GM21723 (cell line): ENCODE measurements at regions not wholly inside any gene's neighbourhood (a gene's known extent, or its start where the extent isn't known, plus 50 kb on each side); places are given as distances from the start of the nearest gene placed in this dataset.

Source experiments
- ATAC-seq: cut with Tn5 transposase; IDR thresholded peaks from one replicate; pipeline ENCODE4 v1.9.1; 2021; ENCODE audit warnings: mild to moderate bottlenecking, moderate library complexity; ENCODE audit not compliant: unreplicated experiment

DNA sequence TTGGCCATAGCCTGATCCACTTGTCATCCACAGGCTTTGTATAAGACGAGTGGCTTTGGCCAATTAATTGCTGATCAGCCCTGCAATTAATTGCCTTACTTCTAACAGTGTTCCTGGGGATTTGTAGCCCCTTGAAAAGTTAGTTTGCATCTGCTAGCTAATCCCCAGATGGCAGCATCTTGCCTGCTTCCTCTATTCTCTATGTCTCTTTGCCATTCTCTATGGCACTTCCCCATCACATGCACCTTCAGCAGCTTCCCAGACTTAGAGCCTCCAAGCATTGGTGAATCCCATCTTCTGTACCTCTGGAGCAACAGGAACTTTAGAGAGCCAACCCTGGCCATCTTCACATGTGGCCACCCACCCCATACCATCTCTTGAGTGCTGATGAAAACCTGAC lies 197.0 kb upstream of the DMAC1 start:
- ATAC-seq = no peak

DNA sequence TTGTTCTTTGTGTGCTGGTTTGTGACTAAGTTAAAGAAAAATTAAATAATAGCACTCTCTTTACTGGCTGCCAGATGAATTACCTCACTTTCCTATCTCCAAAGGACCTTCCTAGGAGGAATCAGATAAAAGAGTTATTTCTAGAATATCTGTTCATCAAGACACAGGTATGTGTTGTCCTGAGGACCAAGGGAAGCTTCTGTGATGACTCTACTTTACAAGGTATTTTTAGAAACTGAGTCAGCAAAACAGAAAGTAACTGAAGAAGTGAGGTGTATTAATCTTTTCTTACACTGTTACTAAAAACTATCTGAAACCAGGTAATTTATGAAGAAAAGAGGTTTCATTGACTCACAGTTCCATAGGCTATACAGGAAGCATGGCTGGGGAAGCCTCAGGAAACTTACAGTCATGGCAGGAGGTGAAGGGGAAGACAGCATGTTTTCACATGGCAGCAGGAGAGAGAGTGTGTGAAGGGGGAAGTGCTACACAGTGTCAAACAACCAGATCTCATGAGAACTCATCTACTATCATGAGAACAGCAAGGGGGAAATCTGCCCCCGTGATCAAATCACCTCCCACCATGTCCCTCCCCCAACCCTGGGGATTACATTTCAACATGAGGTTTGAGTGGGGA lies 189.2 kb upstream of the DMAC1 start:
- no peak for ATAC-seq

DNA sequence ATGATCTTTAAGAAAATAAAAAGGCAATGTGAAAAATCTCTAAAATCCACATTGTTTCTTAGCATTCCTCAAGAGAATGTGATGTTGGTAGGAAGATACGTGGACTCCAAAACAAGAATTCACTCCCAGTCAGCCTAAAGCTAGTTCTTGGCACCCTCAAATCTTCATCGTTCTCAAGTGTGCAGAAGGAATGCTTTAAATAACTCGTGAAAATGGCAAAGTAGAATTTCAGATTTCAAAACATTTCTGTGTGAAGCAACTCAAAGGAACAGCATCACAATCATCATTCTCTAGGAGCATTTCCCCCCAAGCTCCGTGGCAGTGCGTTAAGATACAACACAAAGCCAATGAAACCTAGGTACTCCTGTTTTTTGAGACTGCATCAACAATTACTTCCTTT lies 185.1 kb upstream of the DMAC1 start:
- ATAC-seq = no peak

DNA sequence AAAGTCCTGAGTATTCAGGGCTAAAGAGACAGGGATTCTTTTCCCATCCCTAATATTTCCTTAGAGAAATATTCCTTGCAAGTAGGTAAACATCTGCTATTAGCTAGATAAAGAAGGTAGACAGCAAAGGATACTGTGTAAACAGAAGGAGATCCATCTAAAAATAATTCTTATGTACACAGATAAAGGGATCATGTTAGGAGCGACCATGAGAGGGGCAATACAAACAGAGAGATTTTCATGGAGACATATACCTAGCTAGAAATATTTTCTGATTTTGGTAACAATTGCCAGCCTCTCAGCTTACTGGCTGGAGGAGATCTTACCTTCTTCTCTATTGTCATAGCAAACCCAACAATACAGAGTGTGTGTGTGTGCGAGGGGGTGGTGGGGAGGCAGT lies 184.6 kb upstream of the DMAC1 start:
- no peak for ATAC-seq

DNA sequence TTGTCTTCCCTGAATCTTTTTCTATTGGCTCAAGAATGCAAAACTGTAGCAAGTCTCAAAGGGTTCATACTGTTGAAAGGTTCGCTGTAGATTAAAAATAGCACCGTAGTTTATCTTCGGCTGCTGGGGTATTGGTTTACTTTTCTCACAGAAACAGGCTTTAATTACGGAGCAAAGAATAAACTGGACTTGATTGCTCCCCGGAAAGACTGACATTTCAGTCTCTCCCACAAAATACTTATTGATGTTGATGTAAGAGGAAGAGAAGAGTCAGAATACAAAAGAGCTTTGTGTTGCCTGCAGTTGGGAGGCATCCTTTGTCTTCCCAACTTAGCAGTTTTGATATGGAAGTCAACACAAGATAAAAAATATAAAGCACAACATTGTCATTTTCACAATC lies 183.9 kb upstream of the DMAC1 start:
- ATAC-seq = no peak

DNA sequence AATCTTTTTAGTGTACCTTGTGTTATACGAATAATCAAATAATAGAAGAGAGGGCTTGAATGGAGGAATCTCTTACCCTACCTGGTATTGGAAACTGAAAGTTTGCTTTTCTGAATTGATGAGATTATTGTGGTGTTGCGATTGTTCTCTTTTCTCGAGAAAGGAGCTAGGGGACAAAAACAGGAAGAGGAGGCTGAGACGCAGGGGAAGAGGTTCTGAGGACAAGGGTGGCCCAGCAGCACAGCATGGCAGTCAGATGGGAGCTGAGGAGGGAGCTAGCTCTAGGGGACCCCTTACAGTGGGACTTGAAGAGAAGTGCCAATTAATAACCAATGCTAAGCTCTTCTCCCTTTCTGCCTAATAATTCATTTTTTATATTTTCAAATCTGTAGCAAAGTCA lies 183.3 kb upstream of the DMAC1 start:
- no peak for ATAC-seq

DNA sequence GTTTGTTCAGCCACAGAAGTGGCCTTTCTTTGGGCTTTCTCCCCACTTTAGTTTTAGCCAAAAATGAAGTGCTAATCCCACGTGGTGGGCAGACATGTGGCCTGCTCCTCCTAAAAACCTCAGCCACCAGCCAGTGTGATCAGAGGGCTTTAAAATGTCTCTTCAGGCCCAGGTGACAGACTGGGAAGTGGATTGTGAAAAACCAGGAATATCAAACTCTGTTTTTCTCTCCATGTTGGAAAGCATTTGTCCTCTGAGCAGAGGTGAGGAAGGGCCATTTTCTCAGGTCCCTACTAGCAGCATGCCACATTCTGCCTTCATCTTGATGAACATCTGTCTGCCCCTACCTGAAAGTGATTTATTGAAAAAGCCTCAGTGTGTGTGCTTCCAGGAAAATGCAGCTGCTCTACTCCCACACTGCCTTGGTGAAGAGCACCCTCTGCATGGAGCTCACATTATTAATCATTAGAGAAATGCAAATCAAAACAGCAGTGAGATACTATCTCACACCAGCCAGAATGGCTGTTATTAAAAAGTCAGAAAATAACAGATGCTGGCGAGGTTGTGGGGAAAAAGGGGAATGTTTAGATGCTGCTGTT lies 181.2 kb upstream of the DMAC1 start:
- ATAC-seq = no peak

DNA sequence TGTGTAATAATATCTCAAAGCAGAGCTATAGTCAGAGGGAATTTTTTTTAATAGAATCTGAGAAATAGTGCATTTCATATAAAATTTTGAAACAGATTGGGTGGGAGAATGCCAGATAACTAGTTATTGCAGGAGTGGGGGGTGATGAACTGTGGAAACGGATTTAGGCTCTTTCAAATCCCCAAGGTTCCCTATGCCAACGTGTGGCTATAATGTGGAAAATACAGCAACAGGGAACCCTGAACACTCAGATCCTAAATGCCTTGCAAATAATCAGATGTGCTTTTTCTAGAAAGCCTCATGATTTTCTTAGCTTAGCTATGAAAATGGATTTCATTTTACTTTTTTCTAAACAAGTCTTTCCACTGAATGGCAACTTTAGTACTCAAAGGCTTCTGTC lies 180.5 kb upstream of the DMAC1 start:
- ATAC-seq = no peak

DNA sequence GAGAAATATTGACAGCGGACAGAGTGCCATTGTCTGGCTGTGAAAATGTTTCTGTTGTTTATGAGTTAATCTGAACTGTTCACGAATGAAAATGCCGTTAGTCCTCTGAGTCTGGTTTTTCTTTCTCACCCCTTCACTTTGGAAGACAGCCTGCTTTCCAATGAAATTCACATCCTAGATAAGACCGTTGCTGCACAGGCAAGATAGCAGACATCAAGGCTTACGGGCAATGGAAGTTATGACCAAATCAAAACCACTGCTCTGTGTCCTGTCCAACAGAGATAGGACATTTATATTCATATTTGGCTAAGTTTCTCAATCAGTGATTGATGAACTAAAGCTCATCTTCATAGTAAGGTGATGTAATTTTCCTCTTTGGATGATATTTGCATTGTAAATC lies 180.0 kb upstream of the DMAC1 start:
- no peak for ATAC-seq

DNA sequence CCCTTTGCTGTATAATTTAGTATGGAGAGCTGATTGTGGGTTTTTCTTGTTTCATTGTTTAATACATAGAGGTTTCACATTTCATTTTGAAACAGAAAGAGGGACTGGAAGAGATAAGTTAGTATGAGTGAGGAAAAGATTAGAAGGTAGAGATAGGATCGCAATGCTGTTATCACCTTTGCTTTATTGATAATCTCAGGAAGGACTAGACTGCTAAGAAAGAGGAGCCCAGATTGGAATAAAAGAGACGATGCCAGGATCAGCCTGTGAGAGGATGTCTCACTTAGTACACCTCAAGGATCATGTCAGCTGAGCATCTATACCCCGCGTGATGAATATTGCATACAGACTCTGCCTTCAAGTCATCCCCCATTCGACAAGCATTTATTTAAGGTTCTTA lies 178.0 kb upstream of the DMAC1 start:
- ATAC-seq = no peak

DNA sequence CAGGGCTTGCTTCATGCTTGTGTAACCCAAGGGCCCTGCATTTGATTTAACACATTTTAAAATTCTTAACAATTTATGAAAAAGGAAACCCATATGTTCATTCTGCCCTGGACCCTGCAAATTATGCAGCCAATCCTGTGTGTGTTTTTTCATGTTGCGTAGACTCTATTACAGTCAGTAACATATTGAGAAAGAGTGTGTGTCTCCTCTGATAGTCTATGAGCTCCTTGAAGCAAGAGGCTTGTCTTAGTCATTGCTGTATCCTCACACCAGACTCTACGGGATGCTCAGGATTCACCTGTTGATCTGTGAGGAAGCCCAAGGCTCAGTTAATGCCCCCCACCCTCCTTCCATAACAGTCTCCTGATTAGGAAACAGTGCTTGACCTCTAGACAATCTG lies 177.3 kb upstream of the DMAC1 start:
- ATAC-seq = peak; percentile 6

DNA sequence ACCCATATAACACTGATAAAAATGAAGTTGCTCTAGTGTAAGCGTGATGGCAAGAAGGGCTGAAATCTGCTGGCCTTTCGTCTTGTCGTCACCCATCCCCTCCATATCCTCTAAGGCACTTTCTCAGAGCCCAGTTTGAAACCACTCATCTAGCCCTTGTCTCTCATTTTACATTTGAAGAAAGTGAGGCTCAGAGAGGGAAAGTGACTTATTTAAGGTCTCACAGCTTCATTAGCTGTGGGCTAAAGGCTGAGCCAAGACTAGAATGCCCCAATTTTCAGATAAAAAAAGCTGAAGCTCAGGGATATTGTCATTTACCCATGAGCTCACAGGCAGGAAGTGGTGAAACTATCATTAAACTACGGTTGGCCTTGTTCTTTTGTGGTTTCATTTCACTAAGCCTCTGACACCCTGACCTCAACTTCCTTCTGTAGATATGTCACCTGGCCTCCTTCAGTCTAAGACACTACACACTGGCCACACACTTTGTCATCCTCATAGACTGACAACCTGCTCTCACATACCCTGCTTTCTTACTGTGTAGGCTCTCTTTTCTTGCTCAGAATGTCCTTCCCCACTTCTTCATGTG lies 176.7 kb upstream of the DMAC1 start:
- peak; percentile 98 for ATAC-seq

DNA sequence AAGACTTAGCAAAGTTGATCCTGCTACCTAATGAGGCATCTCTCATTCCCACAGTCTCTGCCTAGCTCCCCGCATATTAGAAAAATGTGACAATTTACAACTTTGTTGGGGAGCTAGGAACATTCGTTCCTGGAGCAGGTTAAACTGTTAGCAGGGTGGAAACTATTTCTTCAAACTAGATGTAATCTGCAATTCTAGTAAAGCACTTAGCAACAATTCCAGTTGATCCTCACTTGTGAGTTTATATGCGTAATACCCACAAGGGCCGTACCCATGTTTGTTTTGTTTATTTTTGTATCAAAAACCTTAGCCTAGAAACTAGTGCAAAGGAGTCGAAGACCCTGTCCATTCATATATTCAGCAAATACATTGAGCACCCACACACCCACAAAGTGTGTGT lies 175.8 kb upstream of the DMAC1 start:
- no peak for ATAC-seq

DNA sequence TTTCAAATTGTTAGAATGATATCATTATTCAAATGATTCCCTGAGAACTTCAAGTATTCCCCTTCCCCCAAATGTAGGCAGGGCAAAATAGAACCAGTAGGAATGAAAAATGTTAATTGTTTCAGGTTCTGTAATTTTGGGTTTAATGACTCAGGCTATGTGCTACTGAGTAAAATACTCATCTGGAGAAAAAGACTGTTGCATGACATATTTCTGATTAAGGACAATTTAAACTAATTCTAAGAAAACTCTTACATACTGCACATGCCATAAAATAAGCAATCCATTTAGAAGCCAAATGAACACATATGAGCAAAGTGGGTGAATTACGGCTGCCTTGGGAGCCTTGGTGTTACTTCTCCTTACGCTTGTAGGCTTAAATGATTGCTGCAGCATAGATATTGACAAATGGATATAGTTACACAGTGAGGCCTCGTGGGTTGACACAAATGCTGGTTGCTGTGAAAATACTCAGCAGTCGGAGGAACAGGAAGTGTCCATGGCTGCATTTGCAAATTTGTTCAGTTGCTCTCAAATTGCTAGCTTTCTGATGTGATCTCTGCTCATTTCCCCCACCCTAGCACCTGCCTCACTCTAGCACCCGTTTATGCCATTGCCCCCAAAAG lies 174.9 kb upstream of the DMAC1 start:
- ATAC-seq = peak; percentile 20

DNA sequence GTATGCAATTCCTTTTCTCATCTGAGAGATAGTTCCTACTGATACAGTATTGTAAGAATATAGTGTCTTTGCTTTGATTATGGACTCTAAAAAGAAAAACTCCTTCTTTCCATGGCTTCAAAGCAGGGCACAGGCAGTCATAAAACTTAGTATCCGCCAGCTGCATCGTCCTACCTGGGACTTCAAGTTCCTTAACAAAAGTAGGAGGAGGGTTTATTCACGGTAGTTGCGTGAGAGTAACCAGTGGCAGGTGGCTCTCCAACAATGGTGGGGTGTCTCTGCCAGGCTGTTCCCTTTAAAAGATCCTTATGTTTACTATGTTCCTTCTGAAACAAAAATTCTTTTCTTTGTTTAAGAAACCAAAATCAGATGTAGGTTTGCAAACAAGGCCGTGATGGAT lies 173.5 kb upstream of the DMAC1 start:
- no peak for ATAC-seq

DNA sequence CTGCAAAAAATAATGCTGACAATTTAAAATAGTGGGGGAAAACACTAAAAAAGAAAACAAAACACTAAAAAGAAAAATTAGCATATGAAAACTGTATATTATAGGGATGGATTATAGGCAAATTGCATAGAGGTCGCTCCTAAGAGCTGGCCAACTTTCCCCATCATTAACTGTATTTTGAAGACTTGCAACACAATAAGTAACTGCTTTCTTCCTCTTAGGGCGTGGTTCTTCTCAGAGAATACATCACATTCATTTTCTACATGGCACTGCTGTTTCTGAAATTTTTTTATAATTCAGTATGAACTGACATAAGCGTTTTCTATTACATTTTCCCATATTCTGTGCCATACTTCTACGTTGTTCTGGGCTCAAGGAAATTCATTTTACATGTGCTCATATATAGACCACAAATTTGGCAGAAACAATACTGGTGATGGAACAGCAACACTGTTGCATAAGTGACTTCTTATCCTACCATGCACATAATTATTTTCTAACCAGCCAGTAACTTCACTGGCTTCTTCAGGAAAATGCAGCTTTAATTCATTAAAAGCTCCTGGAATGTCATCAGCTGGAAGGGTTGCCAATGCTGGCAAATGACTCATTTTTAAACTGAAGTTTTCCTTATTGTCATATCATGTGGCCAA lies 171.2 kb upstream of the DMAC1 start:
- no peak for ATAC-seq

DNA sequence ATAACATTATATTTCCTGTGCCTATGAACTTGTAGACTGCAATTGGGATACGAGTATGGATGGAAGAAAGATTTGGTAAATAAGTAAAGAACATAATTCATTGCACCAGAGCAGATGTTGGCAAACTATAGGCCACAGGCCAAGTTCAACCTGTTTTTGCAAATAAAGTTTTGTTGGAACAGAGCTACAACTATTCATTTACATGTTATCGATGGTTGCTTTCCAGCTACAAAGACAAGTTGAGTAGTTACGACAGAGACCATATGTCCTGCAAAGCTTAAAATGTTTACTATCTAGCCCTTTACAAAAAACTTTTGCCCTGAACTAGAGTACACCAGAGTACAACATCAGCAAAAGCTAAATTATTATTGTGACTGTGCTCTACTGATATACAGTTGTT lies 169.1 kb upstream of the DMAC1 start:
- ATAC-seq = no peak

DNA sequence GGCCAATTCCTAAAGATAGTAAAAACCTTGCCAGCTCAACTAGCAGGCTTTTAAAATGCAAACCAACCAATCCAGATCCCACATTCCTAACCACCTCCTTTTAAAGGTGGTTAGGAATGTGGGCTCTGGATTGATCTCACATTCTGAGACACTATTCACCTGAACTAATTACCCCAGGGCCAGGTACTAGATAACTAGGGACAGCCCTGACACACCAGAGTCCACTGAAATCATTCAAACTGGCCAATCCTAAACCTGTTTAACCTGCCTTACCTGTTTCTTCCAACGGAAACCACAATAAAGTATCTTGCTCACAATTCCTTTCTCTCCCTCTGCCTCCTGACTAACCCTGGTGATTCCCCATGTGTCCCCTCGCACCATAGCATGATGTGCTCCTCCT lies 168.3 kb upstream of the DMAC1 start:
- ATAC-seq = no peak

DNA sequence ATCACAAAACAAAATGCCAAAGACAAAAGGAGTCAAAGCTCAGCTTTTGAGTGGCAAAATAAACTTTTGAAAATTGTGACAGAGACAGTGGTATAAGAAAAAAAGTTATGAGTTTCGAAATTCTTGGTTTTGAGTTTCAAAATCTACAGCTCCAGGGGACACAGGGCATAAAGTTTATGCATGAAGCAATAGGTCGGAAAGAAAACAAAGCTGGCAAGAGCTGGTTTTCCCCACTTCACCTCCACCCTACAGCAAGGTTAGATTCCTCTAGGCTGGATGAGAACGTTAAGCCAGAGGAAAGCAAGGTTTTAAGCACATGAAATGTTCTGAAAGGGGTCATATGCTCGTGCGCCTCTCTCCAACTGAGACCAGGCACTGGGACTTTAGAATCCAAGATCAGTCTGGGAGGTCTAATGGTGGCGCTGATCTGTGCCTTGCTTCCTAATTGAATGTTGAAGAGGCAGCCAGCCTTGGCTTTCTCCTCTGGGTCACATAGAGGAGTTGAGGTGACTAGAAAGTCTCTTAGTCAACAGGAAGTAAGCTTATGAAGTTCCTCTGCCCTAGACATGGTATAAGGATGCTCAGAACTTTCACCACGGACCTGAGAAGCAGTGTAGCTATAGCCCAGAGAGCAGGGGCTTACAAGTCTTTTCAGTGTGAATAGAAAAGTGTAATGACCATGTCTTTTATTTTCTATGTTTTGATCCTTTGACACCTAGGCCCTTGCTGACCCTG lies 167.7 kb upstream of the DMAC1 start:
- ATAC-seq = no peak

DNA sequence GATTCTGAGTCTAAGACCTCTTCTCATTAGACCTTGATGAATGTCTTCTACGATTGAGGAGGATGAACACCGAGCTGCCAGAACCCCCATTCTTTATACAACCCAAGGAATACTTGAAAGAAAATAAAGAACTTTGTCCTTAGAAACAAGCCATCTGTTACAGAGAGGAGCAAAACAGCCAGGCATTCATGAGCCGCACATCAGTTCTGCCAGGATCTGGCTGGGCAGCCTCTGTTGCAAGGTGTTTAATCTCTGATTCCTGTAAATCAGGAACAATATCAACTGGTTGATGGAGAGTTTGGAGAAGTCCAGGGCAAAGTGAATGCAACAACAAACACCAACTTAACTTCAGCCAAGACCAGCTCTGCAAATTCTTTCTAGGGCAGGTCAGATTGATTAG lies 165.5 kb upstream of the DMAC1 start:
- ATAC-seq = no peak

DNA sequence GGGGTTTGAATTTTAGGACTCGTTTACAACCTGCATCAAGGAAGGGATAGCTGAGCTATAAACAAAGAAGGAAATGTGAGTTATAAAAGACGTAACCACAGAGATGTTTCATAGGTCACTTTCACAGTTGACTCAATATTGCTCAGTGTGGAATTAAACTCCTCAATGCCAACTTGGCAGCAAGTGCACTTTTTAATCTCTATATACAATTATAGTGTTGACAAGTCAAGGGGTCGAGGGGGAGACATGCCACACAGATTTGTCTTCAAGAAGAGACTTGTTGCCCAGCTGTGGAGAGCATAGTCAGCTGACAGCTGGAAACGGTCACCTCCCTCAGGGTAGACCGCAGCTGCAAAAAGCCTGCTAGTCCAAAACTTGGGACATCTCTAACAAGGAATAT lies 163.4 kb upstream of the DMAC1 start:
- ATAC-seq = no peak
